ENCODE measurements at regions not wholly inside any gene's neighbourhood (a gene's known extent, or its start where the extent isn't known, plus 50 kb on each side); places are given as distances from the start of the nearest gene placed in this dataset.

DNA sequence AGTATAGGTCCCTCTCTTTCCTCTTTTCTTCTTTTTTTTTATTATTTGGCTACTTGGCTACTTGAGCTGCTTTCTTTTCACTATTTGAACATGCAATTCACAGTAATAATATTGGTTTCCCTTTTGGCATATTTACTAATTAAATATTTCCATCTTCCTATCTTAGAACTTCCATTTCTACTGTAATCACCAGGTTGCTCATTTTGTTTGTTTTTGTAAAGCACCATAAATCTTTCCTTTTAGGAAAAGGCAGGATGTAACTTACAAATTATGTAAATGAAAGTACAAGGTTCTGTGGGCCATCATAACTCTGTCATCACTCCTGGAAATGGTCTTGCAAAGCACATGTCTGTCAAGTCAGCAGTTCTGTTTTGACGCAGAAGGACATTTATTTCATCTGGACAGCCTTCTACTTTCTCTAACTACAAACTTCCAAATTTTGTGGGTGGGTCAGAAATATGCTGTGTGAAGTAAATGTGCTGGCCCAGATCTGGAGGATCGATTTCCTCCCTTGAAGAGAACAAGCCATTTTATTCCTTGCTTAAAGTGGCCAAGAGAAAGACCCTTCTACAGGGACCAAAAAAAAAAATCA lies 71.7 kb upstream of the TNFSF18 start:
- 31 to 42% (median 39%) methylated on average over 2 of the region's 2 CpGs for WGBS, 5 donors
- Histone ChIP-seq H3K9me3 (no peaks in the 10 kb centered on the region), H3K27me3 (no peaks in the 10 kb centered on the region), H3K27ac (peak overlapping the region; percentile 74 to 95 (median 89)), H3K36me3 (no peaks in the 10 kb centered on the region), H3K4me1 (peaks cover 16 to 26% (median 23%) of the 10 kb centered on the region in 4 donors), H3K4me3 (peak overlapping the region; percentile 13 to 27 (median 25))
- DNase-seq = peak in 1 of 2 donors; percentile 47
- intact Hi-C loops (cut with DNase I; ENCODE audit: low total_unique reads) = no loop called here
- no peak for TF ChIP-seq CTCF (IDR thresholded peaks at IDR 0.05)
- no peak for TF ChIP-seq POLR2A (IDR thresholded peaks at IDR 0.05)
- TF ChIP-seq EP300 (IDR thresholded peaks at IDR 0.05) = no peak

GRCh38 chr1:173118404-173118803 lies 67.7 kb upstream of the TNFSF18 start:
- intact Hi-C loops (cut with DNase I; ENCODE audit: low total_unique reads) = no loop called here
- no peak for TF ChIP-seq EP300 (IDR thresholded peaks at IDR 0.05)
- TF ChIP-seq POLR2AphosphoS5 (IDR thresholded peaks at IDR 0.05) = no peak
- TF ChIP-seq CTCF (IDR thresholded peaks at IDR 0.05) = no peak
- TF ChIP-seq POLR2A (IDR thresholded peaks at IDR 0.05) = no peak
- 55 to 73% (median 66%) methylated on average over 2 of the region's 2 CpGs for WGBS, 5 donors
- no peak for DNase-seq
- Histone ChIP-seq H3K36me3 (no peaks in the 10 kb centered on the region), H3K9me3 (no peaks in the 10 kb centered on the region), H3K27ac (no peak overlapping the region), H3K27me3 (no peaks in the 10 kb centered on the region), H3K4me1 (peaks cover 15 to 23% (median 17%) of the 10 kb centered on the region in 4 donors), H3K4me3 (no peak overlapping the region)

DNA sequence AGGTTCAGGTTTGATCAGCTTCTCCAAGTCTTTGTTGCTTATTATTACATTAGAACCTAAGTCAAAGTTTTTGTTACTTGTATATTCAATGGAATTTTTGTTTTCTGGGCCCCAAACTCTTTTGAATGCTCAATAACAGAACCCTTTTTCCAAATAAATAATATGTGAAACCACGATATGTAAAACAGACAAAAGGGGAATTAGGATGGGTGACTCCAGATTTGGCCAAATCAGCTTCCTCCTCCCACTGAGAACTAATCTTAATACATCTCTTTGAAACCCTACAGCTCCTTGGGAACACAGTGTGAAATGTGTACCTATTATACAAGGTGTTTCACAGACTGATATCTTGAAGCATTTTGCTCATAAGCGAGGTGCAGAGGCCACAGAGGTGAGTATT lies 67.0 kb upstream of the TNFSF18 start:
- no peak for TF ChIP-seq POLR2AphosphoS5 (IDR thresholded peaks at IDR 0.05)
- no peak for TF ChIP-seq EP300 (IDR thresholded peaks at IDR 0.05)
- TF ChIP-seq POLR2A (IDR thresholded peaks at IDR 0.05) = no peak
- TF ChIP-seq CTCF (IDR thresholded peaks at IDR 0.05) = no peak

GRCh38 chr1:173117108-173117633 lies 66.4 kb upstream of the TNFSF18 start:
- 55 to 70% (median 68%) methylated on average over 1 of the region's 1 CpG for WGBS, 5 donors
- intact Hi-C loops (cut with DNase I; ENCODE audit: low total_unique reads) = no loop called here
- TF ChIP-seq POLR2A (IDR thresholded peaks at IDR 0.05) (no peak), POLR2AphosphoS5 (IDR thresholded peaks at IDR 0.05) (no peak), CTCF (IDR thresholded peaks at IDR 0.05) (no peak), EP300 (IDR thresholded peaks at IDR 0.05) (no peak)
- Histone ChIP-seq H3K4me1 (peaks cover 3 to 11% (median 6%) of the 10 kb centered on the region in 4 donors), H3K4me3 (no peak overlapping the region), H3K9me3 (no peaks in the 10 kb centered on the region), H3K36me3 (no peaks in the 10 kb centered on the region), H3K27ac (no peak overlapping the region), H3K27me3 (no peaks in the 10 kb centered on the region)
- DNase-seq = no peak

More for the DNA sequence above, 67.0 kb upstream of the TNFSF18 start:
- 57 to 89% (median 65%) methylated on average over 2 of the region's 2 CpGs for WGBS, 5 donors
- Histone ChIP-seq H3K4me3 (no peak overlapping the region), H3K4me1 (peaks cover 9 to 17% (median 12%) of the 10 kb centered on the region in 4 donors), H3K9me3 (no peaks in the 10 kb centered on the region), H3K27me3 (no peaks in the 10 kb centered on the region), H3K27ac (no peak overlapping the region), H3K36me3 (no peaks in the 10 kb centered on the region)
- DNase-seq = no peak
- intact Hi-C loops (cut with DNase I; ENCODE audit: low total_unique reads) = no loop called here
